Neutrophil (primary cell): ENCODE measurements at regions not wholly inside any gene's neighbourhood (a gene's known extent, or its start where the extent isn't known, plus 50 kb on each side); places are given as distances from the start of the nearest gene placed in this dataset.

Source experiments
- H3K27ac ChIP-seq: fragments of 200-600 bp; sonication (generic); 2 replicates; pipeline ENCODE4 v1.5.1; 2016; ENCODE audit warnings: mild to moderate bottlenecking, moderate library complexity
- H3K27me3 ChIP-seq: fragments of 200-600 bp; sonication (generic); 2 replicates; pipeline ENCODE4 v1.6.0; 2016; ENCODE audit warnings: mild to moderate bottlenecking
- H3K36me3 ChIP-seq: fragments of 200-600 bp; sonication (generic); 2 replicates; pipeline ENCODE4 v1.5.1; 2017
- H3K4me1 ChIP-seq, 2 experiments: fragments of 200-600 bp in 1 of 2; sonication (generic) in 1 of 2; 1 replicate in 1 of 2; 2 replicates in 1 of 2; pipeline versions ENCODE4 v1.5.1 to v1.6.1; 2013 to 2016; ENCODE audit warnings: low read depth in 1 of 2, low read length in 1 of 2, mild to moderate bottlenecking in 1 of 2, moderate library complexity in 1 of 2; ENCODE audit not compliant: control insufficient read depth in 1 of 2, insufficient read depth in 1 of 2
- H3K4me3 ChIP-seq, 2 experiments: fragments of 200-600 bp in 1 of 2; sonication (generic) in 1 of 2; 1 replicate in 1 of 2; 2 replicates in 1 of 2; pipeline ENCODE4 v1.5.1; 2013 to 2016; ENCODE audit warnings: low read depth in 1 of 2, low read length in 1 of 2, mild to moderate bottlenecking in 1 of 2, moderate library complexity in 1 of 2
- H3K9me3 ChIP-seq: fragments of 200-600 bp; sonication (generic); 2 replicates; pipeline ENCODE4 v1.5.1; 2016
- TF ChIP-seq, protein P1 (sequence below): fragments of 200-600 bp; sonication (generic); IDR thresholded peaks from 2 replicates; pipeline ENCODE4 v1.5.1; 2016; ENCODE audit warnings: antibody characterized with exemption

DNA sequence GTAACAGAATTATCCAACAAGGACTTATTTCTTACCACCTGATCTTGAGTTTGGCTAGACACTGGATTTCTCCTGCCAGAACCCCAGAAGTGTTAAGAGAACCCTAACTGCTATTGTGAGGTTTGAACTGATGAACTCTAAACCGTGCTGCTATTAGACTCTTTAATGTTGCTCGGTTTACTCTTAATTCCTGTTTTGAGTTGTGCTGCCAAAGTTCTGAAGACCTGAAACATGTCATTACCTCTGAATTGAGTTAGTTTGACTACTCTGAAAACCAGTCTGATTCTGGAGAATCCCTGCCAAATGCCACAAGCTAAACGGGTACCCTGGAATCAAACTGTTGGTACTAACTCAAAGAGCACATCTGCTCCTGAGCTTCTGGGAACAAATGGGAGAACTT, 215.5 kb downstream of the KLF12 start:
- TF ChIP-seq, protein P1, sequence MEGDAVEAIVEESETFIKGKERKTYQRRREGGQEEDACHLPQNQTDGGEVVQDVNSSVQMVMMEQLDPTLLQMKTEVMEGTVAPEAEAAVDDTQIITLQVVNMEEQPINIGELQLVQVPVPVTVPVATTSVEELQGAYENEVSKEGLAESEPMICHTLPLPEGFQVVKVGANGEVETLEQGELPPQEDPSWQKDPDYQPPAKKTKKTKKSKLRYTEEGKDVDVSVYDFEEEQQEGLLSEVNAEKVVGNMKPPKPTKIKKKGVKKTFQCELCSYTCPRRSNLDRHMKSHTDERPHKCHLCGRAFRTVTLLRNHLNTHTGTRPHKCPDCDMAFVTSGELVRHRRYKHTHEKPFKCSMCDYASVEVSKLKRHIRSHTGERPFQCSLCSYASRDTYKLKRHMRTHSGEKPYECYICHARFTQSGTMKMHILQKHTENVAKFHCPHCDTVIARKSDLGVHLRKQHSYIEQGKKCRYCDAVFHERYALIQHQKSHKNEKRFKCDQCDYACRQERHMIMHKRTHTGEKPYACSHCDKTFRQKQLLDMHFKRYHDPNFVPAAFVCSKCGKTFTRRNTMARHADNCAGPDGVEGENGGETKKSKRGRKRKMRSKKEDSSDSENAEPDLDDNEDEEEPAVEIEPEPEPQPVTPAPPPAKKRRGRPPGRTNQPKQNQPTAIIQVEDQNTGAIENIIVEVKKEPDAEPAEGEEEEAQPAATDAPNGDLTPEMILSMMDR: no peak
- Histone ChIP-seq H3K27me3 (no peaks in the 10 kb centered on the region), H3K4me1 (no peaks in the 10 kb centered on the region), H3K9me3 (no peaks in the 10 kb centered on the region), H3K27ac (no peak overlapping the region), H3K4me3 (no peak overlapping the region), H3K36me3 (no peaks in the 10 kb centered on the region)

DNA sequence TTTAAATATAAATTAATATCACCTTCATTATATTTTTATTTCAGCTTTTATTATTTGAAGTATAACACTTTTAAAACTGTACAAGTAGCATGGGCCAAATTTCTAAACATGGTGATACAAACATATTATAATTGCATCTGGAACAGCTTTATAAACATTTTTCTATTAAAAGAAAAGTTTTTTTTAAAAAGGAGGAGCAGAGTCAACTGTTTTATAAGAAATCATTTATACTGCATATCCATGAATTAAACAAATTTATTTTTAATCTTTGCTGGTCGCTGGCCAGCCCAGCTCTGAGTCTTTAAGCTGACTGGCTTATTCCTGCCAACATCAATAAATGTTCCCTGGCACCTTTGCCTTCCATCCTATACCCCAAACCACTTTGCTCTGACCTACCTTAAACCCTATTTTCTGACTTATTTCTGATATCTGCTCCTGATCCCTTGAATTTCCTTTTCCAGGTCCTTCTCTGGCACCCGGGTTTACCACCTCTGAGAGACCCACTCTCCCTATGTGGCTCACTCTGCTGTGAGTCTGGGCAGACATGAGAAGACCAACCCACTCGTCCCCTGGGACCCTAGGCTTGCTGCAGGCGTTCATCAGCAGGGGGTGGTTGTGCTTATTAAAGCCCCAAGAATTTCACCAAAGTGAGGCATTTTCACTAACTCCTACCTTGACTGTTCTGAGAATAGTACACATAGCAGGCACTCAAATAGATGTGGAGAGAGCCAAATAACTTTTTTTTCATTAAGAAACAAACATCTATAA, 220.3 kb downstream of the KLF12 start:
- Histone ChIP-seq H3K27ac (no peak overlapping the region), H3K27me3 (no peaks in the 10 kb centered on the region), H3K4me3 (no peak overlapping the region), H3K9me3 (no peaks in the 10 kb centered on the region), H3K4me1 (no peaks in the 10 kb centered on the region), H3K36me3 (no peaks in the 10 kb centered on the region)
- TF ChIP-seq, protein P1: no peak

DNA sequence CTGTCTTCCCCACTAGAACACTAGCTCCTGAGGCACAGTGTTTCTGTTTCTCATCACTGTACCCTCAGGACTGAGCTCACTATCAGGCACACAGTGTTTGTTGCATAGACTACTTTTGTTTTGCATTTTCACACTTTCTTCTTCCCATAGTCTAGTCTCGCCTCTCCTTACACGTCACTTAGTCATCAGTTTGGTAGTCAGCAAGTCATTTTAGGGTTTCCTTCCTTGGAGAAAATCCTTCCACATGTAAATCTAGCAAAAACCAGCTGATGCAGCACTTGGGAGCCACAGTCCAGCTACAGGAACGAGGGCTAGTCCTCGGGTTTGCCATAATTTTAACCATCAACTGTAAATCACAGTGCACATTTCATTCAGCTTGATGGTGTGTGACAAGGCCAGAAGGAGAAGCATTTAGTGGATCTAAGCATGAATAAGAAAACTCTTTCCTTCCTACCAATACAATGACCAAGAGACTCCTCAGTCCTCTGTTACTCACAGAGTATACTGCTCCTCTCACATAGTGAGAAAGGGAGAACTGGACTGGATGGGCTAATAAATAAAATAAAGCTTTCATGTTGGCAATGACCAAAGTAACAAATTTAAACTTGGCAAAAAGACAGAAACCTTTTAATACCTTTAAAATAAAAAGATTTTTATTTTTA, 221.0 kb downstream of the KLF12 start:
- TF ChIP-seq, protein P1: no peak
- Histone ChIP-seq H3K4me3 (no peak overlapping the region), H3K27ac (no peak overlapping the region), H3K36me3 (no peaks in the 10 kb centered on the region), H3K4me1 (no peaks in the 10 kb centered on the region), H3K9me3 (no peaks in the 10 kb centered on the region), H3K27me3 (no peaks in the 10 kb centered on the region)

DNA sequence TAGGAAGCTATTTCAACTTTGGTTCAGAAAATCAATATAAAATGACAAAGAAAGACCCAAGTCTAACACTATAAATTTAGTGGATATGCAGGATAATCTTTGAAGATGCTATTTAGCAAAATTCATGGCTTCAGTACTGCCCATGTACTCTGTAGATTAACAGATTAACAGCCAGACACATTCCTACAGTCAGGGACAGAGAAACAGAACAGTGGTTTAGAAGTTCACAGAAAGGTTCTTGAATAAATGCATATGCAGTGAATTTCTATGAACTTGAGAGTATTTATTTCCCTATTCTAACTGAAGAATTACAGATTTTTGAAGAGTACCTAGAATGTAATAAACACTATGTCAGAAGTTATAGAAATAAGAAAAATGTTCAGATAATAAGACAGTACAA, 222.8 kb downstream of the KLF12 start:
- Histone ChIP-seq H3K27ac (no peak overlapping the region), H3K4me3 (no peak overlapping the region), H3K27me3 (no peaks in the 10 kb centered on the region), H3K36me3 (no peaks in the 10 kb centered on the region), H3K9me3 (no peaks in the 10 kb centered on the region), H3K4me1 (no peaks in the 10 kb centered on the region)
- TF ChIP-seq, protein P1: no peak

DNA sequence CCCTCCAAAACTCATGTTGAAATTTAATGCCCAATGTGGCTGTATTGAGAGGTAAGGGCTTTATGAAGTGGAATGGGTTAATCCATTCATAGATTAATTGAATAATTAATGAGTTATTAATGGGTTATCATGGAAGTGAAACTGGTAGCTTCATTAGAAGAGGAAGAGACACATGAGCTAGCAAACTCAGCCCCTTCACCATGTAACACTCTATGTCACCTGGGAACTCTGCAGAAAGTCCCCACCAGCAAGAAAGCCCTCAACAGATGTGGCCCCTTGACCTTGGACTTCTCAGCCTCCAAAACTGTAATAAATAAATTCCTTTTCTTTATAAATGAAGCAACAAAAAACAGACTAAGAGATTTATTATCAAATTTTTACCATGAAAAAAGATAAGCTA, 223.5 kb downstream of the KLF12 start:
- TF ChIP-seq, protein P1: no peak
- Histone ChIP-seq H3K27me3 (no peaks in the 10 kb centered on the region), H3K4me3 (no peak overlapping the region), H3K4me1 (no peaks in the 10 kb centered on the region), H3K9me3 (no peaks in the 10 kb centered on the region), H3K36me3 (no peaks in the 10 kb centered on the region), H3K27ac (no peak overlapping the region)
